ENCODE measurements at regions not wholly inside any gene's neighbourhood (a gene's known extent, or its start where the extent isn't known, plus 50 kb on each side); places are given as distances from the start of the nearest gene placed in this dataset.

DNA sequence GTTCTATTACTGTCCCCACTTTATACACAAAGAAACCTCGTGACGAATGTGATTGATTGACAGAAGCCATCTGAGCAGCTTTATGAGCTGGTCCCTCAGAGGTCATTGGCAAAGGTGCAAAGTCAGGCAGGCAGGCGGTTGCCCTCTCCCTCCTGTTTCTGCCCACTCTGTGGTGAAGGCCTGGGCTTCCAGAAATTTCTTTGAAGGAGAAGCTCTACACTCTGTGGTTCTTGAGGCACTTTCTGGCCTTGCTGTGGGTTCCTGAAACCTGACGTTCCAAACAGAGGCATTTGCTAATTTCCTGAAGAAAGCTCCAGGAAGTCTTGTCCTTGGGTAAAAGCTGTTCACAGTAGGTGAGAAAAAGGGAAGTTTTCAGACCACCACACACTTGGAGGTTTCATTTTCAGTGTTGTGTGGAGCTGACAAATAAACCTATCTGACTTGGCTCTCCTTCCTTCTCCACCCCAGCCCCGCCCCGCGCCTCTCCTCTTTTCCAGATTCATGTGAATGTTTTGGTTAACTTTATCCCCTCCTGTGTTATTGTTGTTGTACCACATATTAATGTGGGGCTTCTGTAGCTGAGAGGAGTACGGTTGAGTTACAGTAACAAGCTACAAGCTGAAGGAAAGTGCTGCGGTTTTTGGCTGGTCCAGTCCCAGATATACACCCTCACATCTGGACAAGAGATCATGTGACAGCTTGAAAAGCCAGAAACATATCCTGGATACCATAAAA, 274.1 kb downstream of the CLIC5 start:
- no peak for DNase-seq (ENCODE audit: low spot score)

DNA sequence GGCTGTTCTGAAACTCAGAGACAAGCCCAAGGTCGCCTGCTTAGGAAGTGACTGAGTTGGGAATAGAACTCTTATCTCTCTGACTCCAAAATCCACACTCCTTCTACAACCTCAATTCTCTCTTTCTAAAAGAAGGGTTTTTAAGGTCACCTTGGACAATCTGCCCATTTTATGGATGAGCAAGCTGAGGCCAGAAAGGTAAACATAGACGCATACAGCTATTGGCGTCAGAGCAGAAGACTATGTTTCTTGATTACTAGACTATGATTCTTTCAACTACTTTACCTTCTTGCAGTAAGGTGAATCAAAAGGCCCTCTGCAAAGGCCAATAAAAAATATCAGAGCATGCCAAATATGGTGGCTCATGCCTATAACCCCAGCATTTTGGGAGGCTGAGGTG, 276.6 kb downstream of the CLIC5 start:
- DNase-seq (ENCODE audit: low spot score), result no peak

DNA sequence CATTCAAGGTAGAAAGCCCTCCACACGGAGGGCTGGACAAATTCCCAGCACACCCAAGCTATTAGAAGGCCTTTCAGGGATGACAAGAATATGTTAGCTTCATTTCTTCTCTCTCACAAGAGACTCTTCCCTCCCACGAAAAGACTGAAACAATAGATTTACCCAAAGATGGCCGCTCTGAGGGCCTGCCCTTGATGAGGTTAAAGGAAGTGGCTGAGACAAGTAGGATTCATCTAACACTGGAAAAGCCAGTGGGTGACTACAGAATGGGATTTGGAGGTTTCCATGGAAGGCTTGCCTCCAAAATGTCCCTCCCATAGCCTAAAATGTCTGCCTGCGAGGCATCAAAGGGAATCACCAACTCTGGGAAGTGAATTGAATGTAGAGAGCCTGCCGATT, 277.6 kb downstream of the CLIC5 start:
- no peak for DNase-seq (ENCODE audit: low spot score)

DNA sequence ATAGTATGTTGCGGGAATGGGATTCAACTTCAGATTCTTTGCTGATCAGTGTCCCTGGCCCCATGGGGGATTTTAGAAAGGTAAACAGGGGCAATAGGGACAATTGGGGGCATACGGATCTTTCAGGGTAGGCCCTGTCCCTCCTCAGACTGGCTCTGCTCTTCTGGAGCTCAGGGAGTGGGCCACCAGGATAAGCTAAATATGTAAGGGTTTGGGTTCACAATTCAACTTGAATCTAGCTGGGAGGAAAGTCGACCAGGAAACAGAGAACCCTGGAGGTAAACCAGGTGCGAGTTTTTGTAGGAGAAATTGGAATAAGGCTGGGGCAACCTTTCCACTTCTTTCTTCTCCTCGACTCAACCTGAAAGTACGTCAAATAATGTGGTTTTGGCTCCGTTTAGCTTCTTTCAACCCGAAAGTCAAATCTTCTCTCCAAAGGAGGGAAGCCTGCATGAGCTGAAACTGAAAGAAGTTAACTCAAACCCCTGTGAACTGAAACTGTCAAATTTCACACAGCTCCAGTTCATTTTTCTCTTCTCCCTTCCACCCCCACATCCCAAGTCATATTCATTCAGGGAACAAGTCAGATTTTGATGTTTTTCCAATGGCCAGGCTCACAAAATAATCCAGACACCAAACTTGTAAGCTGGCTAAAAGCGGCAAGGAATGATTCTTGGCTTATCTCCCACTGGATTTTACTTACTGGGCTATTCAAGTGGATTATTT, 278.2 kb downstream of the CLIC5 start:
- DNase-seq (ENCODE audit: low spot score), result no peak

DNA sequence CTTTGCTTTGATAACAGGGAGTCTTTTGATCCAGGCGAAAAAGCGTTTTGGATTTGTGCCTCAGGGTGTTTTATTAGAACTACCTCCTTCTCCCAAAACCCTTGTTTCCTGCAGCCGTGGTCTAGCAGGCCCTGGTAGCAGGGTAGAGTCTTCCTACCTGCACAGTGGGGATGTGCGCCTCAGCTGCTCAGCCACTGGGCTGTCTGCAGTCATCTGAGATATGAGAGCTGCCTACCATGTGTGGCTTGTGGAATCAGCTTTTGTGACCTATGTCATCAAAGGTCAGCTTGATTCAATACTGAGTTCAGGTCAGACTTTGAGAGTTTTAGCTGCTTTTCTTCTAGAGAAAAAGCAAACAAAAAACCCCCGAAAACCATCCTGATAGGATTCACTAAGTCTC, 279.5 kb downstream of the CLIC5 start:
- no peak for DNase-seq (ENCODE audit: low spot score)

DNA sequence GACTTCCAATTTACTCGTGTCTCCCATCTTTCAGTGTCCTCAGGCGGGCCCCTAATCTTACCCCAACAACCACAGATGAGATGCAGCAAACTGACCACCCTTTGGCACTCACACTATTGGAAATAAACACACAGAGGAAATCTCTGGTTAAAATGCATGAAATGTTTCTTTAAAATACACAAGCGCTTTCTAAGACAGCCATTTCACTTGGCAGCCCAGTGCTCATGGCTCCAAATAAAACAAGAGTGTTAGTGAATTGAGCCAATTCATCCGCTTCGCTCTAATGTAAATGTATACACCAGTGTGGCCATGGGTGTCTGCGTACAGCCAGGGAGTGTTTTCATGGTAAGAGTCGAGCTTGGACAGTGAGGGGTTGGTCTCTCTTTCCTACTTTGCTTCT, 282.9 kb downstream of the CLIC5 start:
- no peak for DNase-seq (ENCODE audit: low spot score)

DNA sequence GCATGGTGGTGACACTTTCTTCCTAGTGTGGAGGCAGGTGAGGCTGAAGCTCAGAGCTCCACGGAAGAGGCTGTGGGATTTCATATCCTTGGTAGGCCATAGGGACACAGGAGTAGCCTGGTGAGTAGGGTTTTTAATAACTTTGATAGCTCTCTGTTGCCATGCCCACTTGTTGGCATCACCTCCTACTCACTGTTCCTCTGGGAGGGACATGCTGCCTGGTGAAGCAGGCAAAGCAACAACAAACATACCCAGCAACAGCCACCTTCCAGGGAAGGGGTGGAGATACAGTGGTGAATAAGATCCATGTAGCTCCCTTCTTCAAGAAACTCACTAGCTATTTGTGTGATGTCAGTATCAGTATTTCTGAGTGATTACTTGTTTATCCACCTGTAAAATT, 285.4 kb downstream of the CLIC5 start:
- DNase-seq (ENCODE audit: low spot score), result no peak

DNA sequence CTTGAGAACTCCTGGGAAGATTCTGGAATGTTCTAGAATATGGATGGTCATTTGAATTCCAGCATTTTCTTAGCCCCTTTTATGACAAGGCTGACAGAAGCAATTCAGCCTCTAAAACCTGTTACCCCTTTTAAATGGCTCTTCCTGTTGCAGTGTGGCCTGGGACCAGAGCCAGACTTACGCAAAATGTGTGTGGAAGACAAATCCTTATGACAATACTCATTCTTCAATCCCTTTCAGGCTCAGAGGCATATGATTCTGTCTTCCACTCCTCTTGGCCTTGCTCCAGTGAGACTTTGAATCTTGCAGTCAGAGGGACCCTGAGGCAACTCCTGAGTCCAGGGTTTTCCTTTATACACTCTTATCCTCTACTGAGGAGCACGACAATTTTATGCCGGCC, 287.0 kb downstream of the CLIC5 start:
- DNase-seq (ENCODE audit: low spot score), result no peak

DNA sequence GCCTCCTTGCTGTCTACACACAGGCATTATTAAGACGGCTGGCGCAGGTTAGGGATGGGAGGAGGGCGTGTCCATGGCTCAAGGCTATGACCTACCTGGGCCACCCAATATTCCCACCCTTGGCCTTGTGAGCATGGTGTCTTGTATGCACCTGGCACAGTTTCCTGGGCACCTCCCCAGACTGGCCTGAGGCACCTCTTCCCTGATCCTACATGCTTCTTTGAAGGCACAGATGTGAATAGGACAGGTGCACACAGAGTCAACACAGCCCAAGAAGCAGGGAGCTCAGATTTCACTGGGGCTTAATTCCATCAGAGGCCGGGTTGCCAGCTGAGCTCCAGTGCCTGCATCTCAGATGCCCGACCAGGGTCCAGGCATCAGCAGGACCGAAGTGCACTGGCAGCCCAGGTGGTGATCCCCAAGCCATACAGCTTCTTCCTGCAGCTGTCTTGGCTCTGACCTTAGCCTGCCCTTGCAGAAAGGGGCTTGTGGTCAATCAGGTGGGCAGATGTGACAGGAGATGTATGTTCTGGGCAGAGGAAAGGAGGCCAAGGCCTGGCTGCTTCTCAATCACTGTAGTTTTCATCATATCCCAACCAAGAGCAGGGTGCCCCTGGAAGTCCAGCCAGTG, 287.7 kb downstream of the CLIC5 start:
- no peak for DNase-seq (ENCODE audit: low spot score)

DNA sequence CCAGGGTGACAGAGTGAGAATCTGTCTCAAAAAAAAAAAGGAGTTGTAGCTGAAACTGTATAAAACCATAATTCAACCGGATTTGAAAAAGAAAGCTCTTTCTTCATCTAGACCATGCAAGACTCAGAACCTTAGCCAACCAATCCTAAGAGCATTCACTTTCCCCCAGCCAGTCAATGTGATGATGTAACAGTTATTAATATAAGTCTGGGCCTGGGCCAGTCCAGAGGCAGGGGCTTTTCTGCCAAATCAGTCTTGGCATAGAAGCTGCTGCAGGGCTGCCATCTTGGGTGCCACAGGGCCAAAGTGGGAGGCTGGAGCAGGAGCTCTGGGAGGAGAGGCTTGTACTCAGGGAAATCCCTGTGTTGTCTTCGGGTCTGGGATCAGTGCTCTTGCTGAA, 288.4 kb downstream of the CLIC5 start:
- DNase-seq (ENCODE audit: low spot score), result no peak

DNA sequence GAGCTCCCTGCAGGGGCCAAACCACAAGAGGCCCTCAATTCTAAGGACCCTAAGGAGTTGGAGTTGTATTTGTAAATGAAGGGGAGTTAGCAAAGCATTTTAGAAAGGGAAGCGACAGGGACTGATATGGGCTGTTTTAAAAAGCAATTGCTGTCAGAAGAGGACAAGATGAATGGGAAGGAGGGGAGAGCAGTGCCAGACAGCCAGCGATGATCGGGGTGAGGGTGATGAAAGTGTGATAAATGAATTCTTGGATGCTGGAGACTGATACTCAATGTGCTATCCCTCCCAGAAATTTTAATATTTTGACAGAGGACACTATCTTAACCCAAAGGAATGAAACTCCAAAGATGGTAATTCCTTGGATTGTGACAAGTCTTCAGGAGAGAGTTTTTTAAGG, 289.2 kb downstream of the CLIC5 start:
- no peak for DNase-seq (ENCODE audit: low spot score)

DNA sequence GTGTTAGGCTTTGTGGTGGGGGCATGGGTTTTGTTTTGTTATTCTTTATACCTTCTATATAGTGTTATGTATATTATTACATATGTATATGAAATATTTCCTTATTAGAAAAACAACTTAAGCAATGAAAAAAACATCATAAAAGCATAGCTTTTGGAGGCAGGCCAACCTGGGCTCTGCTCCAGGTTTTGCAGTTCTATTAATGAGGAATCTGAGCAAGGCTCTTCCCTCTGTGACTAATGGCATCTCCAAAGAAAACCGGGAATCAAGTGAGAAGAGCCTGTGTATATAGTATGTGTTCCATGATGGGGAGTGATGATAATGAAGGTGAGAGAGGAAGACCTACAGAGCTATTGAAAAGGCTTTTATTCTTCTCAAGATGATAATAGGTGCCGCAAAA, 291.1 kb downstream of the CLIC5 start:
- DNase-seq (ENCODE audit: low spot score), result peak; percentile 55

DNA sequence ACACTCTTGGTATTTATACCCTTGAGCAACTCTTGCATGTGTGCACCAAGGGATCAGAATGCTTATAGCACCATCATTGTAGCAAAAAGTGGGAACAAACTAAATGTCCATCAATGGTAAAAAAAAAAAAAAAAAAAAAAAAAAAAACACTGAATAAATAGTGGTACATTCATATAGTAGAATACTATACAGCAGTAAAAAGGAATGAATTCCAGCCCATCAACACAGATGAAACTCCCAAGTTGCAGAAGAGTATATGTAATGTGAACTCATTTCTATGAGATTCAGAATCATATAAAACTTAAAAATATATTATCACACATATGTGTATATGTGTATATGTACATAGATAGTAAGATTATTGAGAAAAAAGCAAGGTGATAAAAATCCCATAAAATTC, 291.6 kb downstream of the CLIC5 start:
- no peak for DNase-seq (ENCODE audit: low spot score)

DNA sequence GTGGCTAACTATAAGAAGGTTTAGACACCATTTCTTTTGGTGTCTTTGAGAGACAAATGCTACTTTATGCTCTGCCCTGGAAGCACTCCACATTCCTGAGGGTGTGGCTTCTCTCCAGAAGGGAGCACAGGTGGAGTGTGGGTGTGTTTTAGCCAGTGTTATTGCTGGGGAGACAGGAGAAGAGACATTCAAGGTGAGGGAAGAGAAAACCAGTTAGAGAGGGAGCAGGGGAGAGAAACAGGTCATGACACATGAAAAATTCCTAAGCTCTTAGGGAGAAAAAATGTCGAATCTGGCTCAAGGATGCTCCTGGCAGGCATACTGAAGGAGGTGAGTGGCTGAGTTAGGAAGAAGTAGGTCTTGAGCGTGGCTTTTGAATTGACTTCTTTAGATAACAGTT, 292.8 kb downstream of the CLIC5 start:
- no peak for DNase-seq (ENCODE audit: low spot score)

DNA sequence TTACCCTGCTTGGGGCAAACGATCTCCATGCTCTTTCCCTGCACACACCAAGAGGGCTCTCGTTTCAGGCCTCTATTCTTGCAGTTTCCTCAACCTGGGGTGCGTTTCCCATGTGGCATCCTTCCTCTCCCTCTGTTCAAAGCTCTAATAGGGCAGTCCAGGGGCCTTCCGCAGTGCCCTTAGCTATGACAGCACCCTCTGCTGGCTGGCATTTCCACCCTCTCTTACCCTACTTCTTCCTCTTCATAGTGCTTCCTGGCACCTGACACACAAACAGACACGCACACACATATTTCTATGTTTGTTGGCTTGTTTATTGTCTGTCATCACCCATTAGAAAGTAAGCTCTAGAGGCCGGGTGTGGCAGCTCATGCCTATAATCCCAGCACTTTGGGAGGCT, 294.0 kb downstream of the CLIC5 start:
- DNase-seq (ENCODE audit: low spot score), result no peak

DNA sequence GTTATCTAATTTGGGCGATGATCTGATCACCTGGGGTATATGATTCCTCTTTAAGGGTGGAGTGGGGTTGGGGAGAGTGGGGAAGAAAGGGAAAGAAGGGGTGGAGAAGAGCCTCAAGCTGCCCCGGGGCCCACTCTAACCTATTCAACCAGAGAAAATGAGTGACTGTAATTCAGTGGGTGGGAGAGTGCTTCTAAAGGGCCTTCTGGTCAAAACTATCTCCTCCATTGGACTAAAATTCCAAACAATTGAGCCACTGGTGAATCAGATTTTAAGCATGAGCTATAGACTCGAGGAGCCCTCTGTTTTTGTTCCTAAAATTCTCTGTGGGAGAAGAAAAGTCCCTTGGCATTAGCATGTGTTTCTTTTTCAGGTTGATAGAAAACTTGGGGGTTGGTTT, 296.8 kb downstream of the CLIC5 start:
- DNase-seq (ENCODE audit: low spot score), result peak; percentile 55

DNA sequence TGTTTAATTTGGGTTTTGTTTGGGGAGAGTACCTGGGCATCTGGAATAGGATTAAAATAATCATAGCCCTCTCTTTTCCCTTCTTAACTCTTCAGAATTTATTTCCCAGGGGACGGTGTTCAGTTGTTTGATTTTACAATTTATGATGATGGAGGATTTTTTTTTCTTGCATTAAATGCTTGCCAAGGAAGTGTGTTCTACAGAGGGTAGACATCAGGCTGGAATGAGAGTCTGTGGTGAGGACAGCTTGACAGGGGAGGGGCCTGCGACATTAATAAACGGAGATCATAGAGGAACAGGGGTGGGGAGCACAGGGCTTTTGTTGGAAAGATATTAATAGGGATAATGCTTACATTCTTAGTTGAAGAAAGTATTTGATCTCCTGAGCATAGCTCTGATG, 297.5 kb downstream of the CLIC5 start:
- no peak for DNase-seq (ENCODE audit: low spot score)

DNA sequence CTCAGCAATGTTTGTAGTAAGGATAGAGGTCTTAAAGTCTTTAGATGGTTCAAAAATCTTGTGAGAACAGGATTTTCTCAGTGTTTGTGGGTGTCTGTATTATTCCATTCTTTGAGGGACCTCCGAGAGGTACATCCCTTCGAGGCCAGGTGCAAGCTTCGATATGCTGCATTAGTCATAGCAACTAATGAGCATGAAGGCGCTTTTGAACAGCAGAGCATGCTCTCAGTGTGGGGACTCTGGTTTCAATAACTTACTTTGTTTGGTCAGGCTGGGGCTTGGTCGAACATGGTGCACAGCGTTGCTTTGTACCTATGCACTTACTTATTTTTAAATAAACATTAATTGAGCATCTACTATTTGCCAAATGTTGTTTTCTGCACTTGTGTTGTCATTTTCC, 297.9 kb downstream of the CLIC5 start:
- DNase-seq (ENCODE audit: low spot score), result no peak

DNA sequence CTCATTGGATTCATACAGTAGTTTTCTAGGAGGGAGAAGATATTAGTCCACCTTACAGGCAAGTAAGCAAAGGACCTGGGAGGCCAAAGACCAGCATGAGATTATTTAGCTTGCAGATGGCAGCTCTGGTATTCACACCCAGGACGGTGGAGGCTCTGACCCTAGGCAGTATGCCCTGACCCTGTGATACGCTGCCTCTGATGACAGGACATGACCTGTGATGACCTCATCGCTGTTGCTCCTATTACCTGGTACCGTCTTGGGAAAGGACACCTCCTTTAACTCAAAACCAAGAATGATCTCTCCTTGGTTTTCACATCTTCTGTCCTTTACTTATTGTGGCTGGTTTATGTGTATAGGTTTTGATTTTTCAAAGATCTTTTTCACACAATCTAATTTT, 298.6 kb downstream of the CLIC5 start:
- no peak for DNase-seq (ENCODE audit: low spot score)

DNA sequence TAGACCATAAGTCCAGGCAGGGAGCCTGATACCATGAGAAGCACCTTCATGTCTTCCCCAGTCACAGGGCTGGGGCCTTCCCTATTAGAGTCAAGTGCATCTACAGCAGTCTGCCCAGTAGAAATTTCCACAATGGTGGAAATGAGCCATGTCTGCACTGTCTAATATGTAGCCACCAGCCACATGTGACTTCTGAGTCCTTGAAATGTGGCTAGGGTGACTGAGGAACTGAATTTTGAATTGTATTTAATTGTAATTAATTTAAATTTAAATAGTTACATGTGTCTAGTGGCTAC, 300.2 kb downstream of the CLIC5 start:
- DNase-seq (ENCODE audit: low spot score), result no peak

DNA sequence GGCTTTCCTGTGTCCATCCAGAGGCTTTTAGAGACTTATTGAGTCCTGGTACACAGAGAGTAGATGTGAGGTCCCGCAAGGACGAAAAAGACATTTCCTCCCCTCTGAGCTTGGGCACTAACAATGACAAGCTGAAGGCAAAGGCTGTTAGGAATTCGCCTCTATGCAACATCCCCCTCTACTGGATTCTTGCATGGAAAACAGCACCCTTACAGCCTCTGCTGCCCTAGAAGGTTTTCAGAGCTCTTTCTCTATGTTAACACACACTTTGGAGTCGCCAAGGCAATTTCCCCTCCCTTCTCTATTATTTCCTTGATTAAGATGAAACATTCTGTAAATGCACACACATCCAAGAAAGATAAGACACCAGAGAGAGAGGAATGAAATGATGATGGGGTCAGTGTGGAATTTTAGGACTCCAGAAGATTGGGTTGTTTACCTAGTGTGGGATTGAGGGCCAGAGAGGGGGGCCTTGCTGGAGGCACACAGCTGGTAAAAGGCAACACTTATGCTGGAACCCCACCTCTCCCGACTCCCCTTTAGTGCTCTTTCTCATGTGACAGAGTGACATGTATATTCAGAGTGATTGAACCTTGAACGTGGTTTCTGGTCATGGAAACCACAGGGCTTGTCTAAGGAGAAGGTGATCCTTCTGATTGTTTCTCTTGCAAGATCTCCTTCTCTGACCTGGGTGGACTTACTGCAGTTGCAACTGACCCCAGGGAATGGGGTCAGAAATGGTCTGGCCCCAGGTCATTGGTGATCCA, 300.7 kb downstream of the CLIC5 start:
- peak; percentile 73 for DNase-seq (ENCODE audit: low spot score)

DNA sequence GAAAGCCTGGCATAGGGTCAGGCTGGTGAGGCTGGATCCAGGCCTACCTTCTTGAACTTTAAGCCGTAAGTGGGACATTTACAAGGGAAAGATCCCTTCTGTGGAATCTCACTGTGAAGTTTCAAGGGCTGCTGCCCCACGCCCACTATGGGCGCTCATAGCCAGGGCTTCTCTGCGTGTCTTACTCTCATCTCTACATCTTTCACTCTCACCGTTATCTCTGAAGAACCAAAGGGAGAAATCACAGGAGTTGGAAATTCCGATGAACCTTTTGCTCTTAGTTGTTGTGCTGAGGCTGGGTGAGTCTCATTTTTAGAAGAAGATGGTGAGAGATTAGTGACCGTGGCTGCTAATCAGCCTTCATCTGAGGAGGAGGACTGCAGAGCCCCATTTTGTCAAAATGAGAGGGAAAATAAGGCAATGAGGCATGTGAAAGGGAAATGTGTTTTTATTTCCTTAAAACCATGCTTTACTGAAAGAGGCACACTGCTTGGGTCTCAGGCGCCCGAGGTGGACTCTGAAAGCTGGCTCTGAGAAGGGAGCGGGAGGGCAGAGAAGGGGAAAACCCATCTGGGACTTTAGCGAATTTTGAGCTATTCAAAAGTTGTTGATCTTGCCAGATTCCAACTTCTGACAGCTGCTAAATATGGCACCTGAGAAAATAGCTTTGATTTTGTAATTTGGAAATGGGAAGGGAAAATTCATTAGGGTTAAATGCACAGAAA, 301.5 kb downstream of the CLIC5 start:
- DNase-seq (ENCODE audit: low spot score), result no peak

Data from hepatic stellate cell (primary cell).